SK-N-SH treated with all-trans-retinoic acid at 6 μM for 48 hours (cell line): ENCODE measurements at regions not wholly inside any gene's neighbourhood (a gene's known extent, or its start where the extent isn't known, plus 50 kb on each side); places are given as distances from the start of the nearest gene placed in this dataset.

Source experiments
- ARNTL ChIP-seq: fragments of 450-650 bp; formaldehyde crosslinking; IDR thresholded peaks from 2 replicates; pipeline ENCODE4 v1.5.0; 2020; ENCODE audit warnings: low read depth, mild to moderate bottlenecking, moderate library complexity, borderline replicate concordance
- PATZ1 ChIP-seq: fragments of 250-450 bp; sonication (Bioruptor Pico); IDR thresholded peaks from 2 replicates; pipeline ENCODE4 v1.8.0; 2020; ENCODE audit warnings: mild to moderate bottlenecking, moderate library complexity, borderline replicate concordance
- ZFP30 ChIP-seq: fragments of 450-650 bp; formaldehyde crosslinking; IDR thresholded peaks from 2 replicates; pipeline ENCODE4 v1.5.0; 2022; ENCODE audit warnings: mild to moderate bottlenecking, moderate library complexity
- ZNF565 ChIP-seq: fragments of 450-650 bp; formaldehyde crosslinking; conservative IDR thresholded peaks from 2 replicates; pipeline ENCODE4 v1.5.0; 2020; ENCODE audit warnings: low read depth, mild to moderate bottlenecking, moderate library complexity
- ZNF8 ChIP-seq: fragments of 450-650 bp; formaldehyde crosslinking; IDR thresholded peaks from 2 replicates; pipeline ENCODE4 v1.5.0; 2020; ENCODE audit warnings: mild to moderate bottlenecking, moderate library complexity

GRCh38 chr2:195382186-195382585, 274.8 kb upstream of the SLC39A10 start:
- no peak for TF ChIP-seq PATZ1 (CRISPR knock-in tag)
- TF ChIP-seq ARNTL (CRISPR knock-in tag): no peak
- TF ChIP-seq ZNF565 (CRISPR knock-in tag): no peak
- no peak for TF ChIP-seq ZFP30 (CRISPR knock-in tag)
- no peak for TF ChIP-seq ZNF8 (CRISPR knock-in tag)
